ENCODE measurements at regions not wholly inside any gene's neighbourhood (a gene's known extent, or its start where the extent isn't known, plus 50 kb on each side); places are given as distances from the start of the nearest gene placed in this dataset.

GRCh38 chr4:111695677-111696076 is 449.6 kb upstream of the FAM241A start:
- Histone ChIP-seq H3K4me1 (no peaks in the 10 kb centered on the region), H3K36me3 (ENCODE audit: control insufficient read depth, insufficient read depth, low read length) (no peaks in the 10 kb centered on the region), H3K27me3 (replicated peaks; ENCODE audit: control insufficient read depth, insufficient read depth, low read length) (no peaks in the 10 kb centered on the region), H3K4me3 (ENCODE audit: low read depth, low read length) (no peak overlapping the region), H3K9me3 (no peaks in the 10 kb centered on the region)
- H3K36me3 Mint-ChIP-seq (ENCODE audit: insufficient read depth, unreplicated experiment) = no peaks in the 10 kb centered on the region
- CTCF ChIA-PET = no interaction called here
- intact Hi-C loops (cut with micrococcal nuclease; ENCODE audit: unreplicated experiment) = no loop called here
- no TSS peak for BruUV-seq (replicated peaks)
- TF ChIP-seq CTCF (IDR thresholded peaks at IDR 0.05; ENCODE audit: insufficient read depth in 1 of 2, low read depth in 1 of 2, low read length in 1 of 2, severe bottlenecking in 1 of 2, unreplicated experiment in 1 of 2) = no peak
- POLR2A ChIA-PET = no interaction called here
- H3K4me1 Mint-ChIP-seq (ENCODE audit: low read depth, unreplicated experiment) = no peaks in the 10 kb centered on the region
- no peak overlapping the region for H3K4me3 Mint-ChIP-seq (ENCODE audit: unreplicated experiment)
- H3K9me3 Mint-ChIP-seq (ENCODE audit: unreplicated experiment) = no peaks in the 10 kb centered on the region
- H3K27ac Mint-ChIP-seq (ENCODE audit: unreplicated experiment) = no peak overlapping the region
- no peak for DNase-seq
- peaks cover 6% of the 10 kb centered on the region for H3K27me3 Mint-ChIP-seq (ENCODE audit: insufficient read depth, unreplicated experiment)

DNA sequence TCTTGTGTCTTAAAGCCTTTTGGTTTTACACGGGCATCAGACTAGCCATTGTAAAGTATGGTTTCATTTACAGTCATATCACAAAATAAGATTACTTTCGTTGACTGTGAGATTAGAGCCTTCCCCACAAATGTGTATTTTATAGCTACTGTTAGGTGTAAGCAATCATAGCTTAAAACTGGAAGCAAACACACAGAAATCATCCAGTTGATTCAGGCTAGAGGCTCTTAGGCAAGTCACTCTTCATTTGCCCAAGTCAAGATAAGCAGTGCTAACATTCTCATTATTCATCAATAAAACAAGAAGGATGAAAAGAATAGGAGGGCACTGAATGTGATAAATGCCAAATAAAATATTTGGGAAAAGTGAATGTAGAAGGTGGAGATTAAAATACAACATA is 448.7 kb upstream of the FAM241A start:
- H3K9me3 ChIP-seq = no peaks in the 10 kb centered on the region
- no peak for TF ChIP-seq CTCF (IDR thresholded peaks at IDR 0.05; ENCODE audit: insufficient read depth in 1 of 2, low read depth in 1 of 2, low read length in 1 of 2, severe bottlenecking in 1 of 2, unreplicated experiment in 1 of 2)

GRCh38 chr4:111697176-111697942 is 447.9 kb upstream of the FAM241A start:
- H3K4me1 ChIP-seq = no peaks in the 10 kb centered on the region
- H3K4me1 Mint-ChIP-seq (ENCODE audit: low read depth, unreplicated experiment) = no peaks in the 10 kb centered on the region
- no TSS peak for BruUV-seq (replicated peaks)
- H3K9me3 ChIP-seq = no peaks in the 10 kb centered on the region
- ChIA-PET CTCF (no interaction called here), POLR2A (no interaction called here)
- intact Hi-C loops (cut with micrococcal nuclease; ENCODE audit: unreplicated experiment) = no loop called here
- no peak overlapping the region for H3K4me3 ChIP-seq (ENCODE audit: low read depth, low read length)
- H3K27me3 ChIP-seq (replicated peaks; ENCODE audit: control insufficient read depth, insufficient read depth, low read length) = no peaks in the 10 kb centered on the region
- H3K36me3 ChIP-seq (ENCODE audit: control insufficient read depth, insufficient read depth, low read length) = no peaks in the 10 kb centered on the region
- no peak for DNase-seq
- TF ChIP-seq CTCF (IDR thresholded peaks at IDR 0.05; ENCODE audit: insufficient read depth in 1 of 2, low read depth in 1 of 2, low read length in 1 of 2, severe bottlenecking in 1 of 2, unreplicated experiment in 1 of 2) = no peak
- H3K27ac Mint-ChIP-seq (ENCODE audit: unreplicated experiment) = no peak overlapping the region
- no peaks in the 10 kb centered on the region for H3K36me3 Mint-ChIP-seq (ENCODE audit: insufficient read depth, unreplicated experiment)
- H3K27me3 Mint-ChIP-seq (ENCODE audit: insufficient read depth, unreplicated experiment) = peaks cover 3% of the 10 kb centered on the region
- no peak overlapping the region for H3K4me3 Mint-ChIP-seq (ENCODE audit: unreplicated experiment)
- H3K9me3 Mint-ChIP-seq (ENCODE audit: unreplicated experiment) = no peaks in the 10 kb centered on the region

More for the DNA sequence above, 448.7 kb upstream of the FAM241A start:
- H3K27ac Mint-ChIP-seq (ENCODE audit: unreplicated experiment) = no peak overlapping the region
- Histone ChIP-seq H3K4me3 (ENCODE audit: low read depth, low read length) (no peak overlapping the region), H3K4me1 (no peaks in the 10 kb centered on the region), H3K36me3 (ENCODE audit: control insufficient read depth, insufficient read depth, low read length) (no peaks in the 10 kb centered on the region), H3K27me3 (replicated peaks; ENCODE audit: control insufficient read depth, insufficient read depth, low read length) (no peaks in the 10 kb centered on the region)
- peaks cover 6% of the 10 kb centered on the region for H3K27me3 Mint-ChIP-seq (ENCODE audit: insufficient read depth, unreplicated experiment)
- no peaks in the 10 kb centered on the region for H3K36me3 Mint-ChIP-seq (ENCODE audit: insufficient read depth, unreplicated experiment)
- no peak overlapping the region for H3K4me3 Mint-ChIP-seq (ENCODE audit: unreplicated experiment)
- ChIA-PET CTCF (no interaction called here), POLR2A (no interaction called here)
- DNase-seq = no peak
- no peaks in the 10 kb centered on the region for H3K4me1 Mint-ChIP-seq (ENCODE audit: low read depth, unreplicated experiment)
- no peaks in the 10 kb centered on the region for H3K9me3 Mint-ChIP-seq (ENCODE audit: unreplicated experiment)
- no TSS peak for BruUV-seq (replicated peaks)
- intact Hi-C loops (cut with micrococcal nuclease; ENCODE audit: unreplicated experiment) = no loop called here
